Adrenal gland (tissue), 9 donors: ENCODE measurements at regions not wholly inside any gene's neighbourhood (a gene's known extent, or its start where the extent isn't known, plus 50 kb on each side); places are given as distances from the start of the nearest gene placed in this dataset.

ENCODE experiments used
- DNase-seq, 7 donors: peaks; one replicate each; pipeline ENCODE4 v3.0.0-alpha.2; 2019 to 2020
- H3K27ac ChIP-seq, 5 donors: fragments of 200-600 bp; sonication (generic) in 4 of 5; 1 replicate in 3 of 5; 2 replicates in 2 of 5; pipeline versions ENCODE4 v1.5.1 to v1.8.0; 2016 to 2020; ENCODE audit warnings: mild to moderate bottlenecking in 1 of 5
- H3K27me3 ChIP-seq: fragments of 200-600 bp; 2 replicates; pipeline ENCODE4 v1.8.0; 2021
- H3K36me3 ChIP-seq, 2 donors: fragments of 200-600 bp; replicated peaks in 1 of 2; 1 replicate in 1 of 2; 2 replicates in 1 of 2; pipeline versions ENCODE4 v1.5.1 to v1.8.0; 2018 to 2022
- H3K4me1 ChIP-seq, 2 donors: fragments of 200-600 bp; replicated peaks in 1 of 2; 1 replicate in 1 of 2; 2 replicates in 1 of 2; pipeline versions ENCODE4 v1.5.1 to v1.8.0; 2018 to 2021
- H3K4me3 ChIP-seq, 4 donors: fragments of 200-600 bp; sonication (generic) in 3 of 4; one replicate each; pipeline ENCODE4 v1.5.1; 2016 to 2018
- H3K9me3 ChIP-seq, 3 donors: fragments of 200-600 bp; sonication (generic) in 1 of 3; replicated peaks in 1 of 3; 1 replicate in 2 of 3; 2 replicates in 1 of 3; pipeline versions ENCODE4 v1.5.1 to v1.8.0; 2016 to 2021
- POLR2A ChIP-seq, 2 donors: fragments of 450-650 bp; IDR thresholded peaks; one replicate each; pipeline ENCODE4 v1.6.1; 2017; ENCODE audit warnings: antibody characterized with exemption in 2 of 2, mild to moderate bottlenecking in 2 of 2, moderate library complexity in 1 of 2
- WGBS, 4 donors: extraction: QIAGEN DNeasy Blood & Tissue Kit in 2 of 4; methylation state at CpG; one replicate each; pipeline versions ENCODE4 v1.1.5 to v1.1.7; 2013 to 2017; 5-methylcytosine and 5-hydroxymethylcytosine counted together
- intact Hi-C, 2 donors: fragments of 100-400 bp; cut with DNase I; formaldehyde crosslinking; loops; one replicate each; pipeline versions ENCODE4 v1.14.1 to v1.15.0; 2022 to 2023
- TF ChIP-seq, protein P1 (sequence below), 6 experiments: fragments of 450-650 bp in 4 of 6; fragments of 200-600 bp in 2 of 6; sonication (generic) in 1 of 6; IDR thresholded peaks; 1 replicate in 5 of 6; 2 replicates in 1 of 6; pipeline versions ENCODE4 v1.5.1 to v1.8.0; 2016 to 2021; ENCODE audit warnings: antibody characterized with exemption in 6 of 6, mild to moderate bottlenecking in 2 of 6, moderate library complexity in 1 of 6
- donor health status: healthy with polysubstance abuse.
- donor health status: Bipolar disorder and iron deficiency.
- donor health status: DM: yes; HTN: yes; CAD: no.
- donor health status: DM: no; HTN: no; CAD: no.
- donor health status: DM: no; HTN: no; CAD: no.

DNA sequence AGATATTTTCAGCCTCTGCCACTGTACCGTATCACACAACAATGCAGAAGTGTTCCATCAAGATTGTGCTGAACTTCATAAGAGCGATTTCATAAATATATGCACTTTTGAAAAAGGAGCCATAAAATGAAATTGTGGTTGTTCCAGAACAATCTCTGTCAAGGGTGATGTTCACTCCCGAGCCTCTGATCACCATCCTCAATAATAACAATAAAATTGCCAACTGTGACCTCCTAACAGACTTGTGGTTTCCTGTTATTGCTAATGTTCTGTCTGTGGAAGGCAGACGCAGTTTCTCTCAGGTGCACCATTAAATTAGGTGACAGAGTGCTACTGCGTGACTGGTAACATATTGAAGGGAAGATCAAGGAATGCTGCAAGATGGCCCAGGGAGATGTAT is 383.7 kb downstream of the SOCS6 start:
- no peaks in the 10 kb centered on the region for H3K27me3 ChIP-seq
- TF ChIP-seq, protein P1, sequence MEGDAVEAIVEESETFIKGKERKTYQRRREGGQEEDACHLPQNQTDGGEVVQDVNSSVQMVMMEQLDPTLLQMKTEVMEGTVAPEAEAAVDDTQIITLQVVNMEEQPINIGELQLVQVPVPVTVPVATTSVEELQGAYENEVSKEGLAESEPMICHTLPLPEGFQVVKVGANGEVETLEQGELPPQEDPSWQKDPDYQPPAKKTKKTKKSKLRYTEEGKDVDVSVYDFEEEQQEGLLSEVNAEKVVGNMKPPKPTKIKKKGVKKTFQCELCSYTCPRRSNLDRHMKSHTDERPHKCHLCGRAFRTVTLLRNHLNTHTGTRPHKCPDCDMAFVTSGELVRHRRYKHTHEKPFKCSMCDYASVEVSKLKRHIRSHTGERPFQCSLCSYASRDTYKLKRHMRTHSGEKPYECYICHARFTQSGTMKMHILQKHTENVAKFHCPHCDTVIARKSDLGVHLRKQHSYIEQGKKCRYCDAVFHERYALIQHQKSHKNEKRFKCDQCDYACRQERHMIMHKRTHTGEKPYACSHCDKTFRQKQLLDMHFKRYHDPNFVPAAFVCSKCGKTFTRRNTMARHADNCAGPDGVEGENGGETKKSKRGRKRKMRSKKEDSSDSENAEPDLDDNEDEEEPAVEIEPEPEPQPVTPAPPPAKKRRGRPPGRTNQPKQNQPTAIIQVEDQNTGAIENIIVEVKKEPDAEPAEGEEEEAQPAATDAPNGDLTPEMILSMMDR (IDR thresholded peaks at IDR 0.05): no peak
- H3K27ac ChIP-seq: no peak overlapping the region
- DNase-seq: no peak
- WGBS, 4 donors: 62 to 80% (median 68%) methylated on average over 5 of the region's 5 CpGs
- H3K4me3 ChIP-seq: no peak overlapping the region
- no peaks in the 10 kb centered on the region for H3K4me1 ChIP-seq
- intact Hi-C loops: no loop called here
- no peaks in the 10 kb centered on the region for H3K36me3 ChIP-seq
- no peaks in the 10 kb centered on the region for H3K9me3 ChIP-seq

DNA sequence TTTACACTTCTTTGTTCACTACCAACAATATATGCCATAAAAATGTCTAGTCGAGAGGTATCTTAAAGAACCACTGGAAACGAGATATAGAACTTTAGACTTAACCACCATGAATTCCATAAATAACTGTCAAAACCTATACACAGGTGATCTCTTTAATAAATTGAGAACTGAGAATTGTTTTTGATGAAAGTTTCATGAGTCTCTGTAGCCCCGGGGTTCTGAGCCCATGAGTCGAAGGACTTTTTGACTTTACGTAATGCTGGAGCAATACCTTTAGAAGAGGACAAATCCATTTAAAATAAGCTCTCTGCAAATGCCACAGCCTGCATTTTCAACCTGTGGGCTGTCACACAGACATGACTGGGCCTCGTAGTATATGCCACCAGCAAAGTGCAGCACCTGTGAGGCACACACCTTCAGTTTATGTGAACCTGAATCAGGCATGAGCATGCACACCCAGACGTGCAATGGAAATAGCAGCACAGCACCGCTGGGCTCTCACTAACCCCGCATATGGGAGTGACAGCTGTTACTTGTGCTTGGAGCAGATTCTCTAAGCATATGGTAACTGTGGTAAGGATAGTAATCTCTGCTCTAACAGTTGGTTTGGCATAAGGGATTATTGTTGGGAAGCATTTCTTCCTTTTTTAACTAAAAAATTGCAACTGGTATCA is 383.2 kb downstream of the SOCS6 start:
- 69 to 84% (median 73%) methylated on average over 9 of the region's 9 CpGs for WGBS, 4 donors
- H3K27me3 ChIP-seq: no peaks in the 10 kb centered on the region
- no peaks in the 10 kb centered on the region for H3K9me3 ChIP-seq
- no peak for DNase-seq
- H3K4me3 ChIP-seq: no peak overlapping the region
- intact Hi-C loops: no loop called here
- no peaks in the 10 kb centered on the region for H3K4me1 ChIP-seq
- H3K36me3 ChIP-seq: no peaks in the 10 kb centered on the region
- no peak overlapping the region for H3K27ac ChIP-seq
- TF ChIP-seq POLR2A (IDR thresholded peaks at IDR 0.05): no peak
- TF ChIP-seq, protein P1 (IDR thresholded peaks at IDR 0.05): no peak

DNA sequence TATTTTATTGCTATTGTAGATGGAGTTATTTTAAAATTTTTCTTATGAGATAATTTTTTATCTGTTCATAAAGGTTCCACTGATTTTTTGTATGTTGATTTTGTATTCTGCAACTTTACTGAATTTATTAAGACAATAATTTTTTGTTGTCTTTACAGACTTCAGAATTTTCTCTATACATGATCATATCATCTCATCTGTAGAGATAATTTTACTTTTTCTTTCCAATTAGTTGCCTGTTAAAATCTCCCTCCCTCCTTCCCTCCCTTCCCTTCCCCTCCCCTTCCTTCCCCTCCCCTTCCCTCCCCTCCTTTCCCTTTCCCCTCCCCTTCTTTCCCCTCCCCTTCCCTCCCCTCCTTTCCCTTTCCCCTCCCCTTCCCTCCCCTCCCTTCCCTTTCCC is 378.1 kb downstream of the SOCS6 start:
- Histone ChIP-seq H3K4me1 (no peaks in the 10 kb centered on the region), H3K4me3 (no peak overlapping the region), H3K9me3 (no peaks in the 10 kb centered on the region), H3K27ac (no peak overlapping the region), H3K36me3 (no peaks in the 10 kb centered on the region), H3K27me3 (no peaks in the 10 kb centered on the region)
- intact Hi-C loops: no loop called here
- TF ChIP-seq, protein P1 (IDR thresholded peaks at IDR 0.05): no peak
- no peak for TF ChIP-seq POLR2A (IDR thresholded peaks at IDR 0.05)
- no peak for DNase-seq

DNA sequence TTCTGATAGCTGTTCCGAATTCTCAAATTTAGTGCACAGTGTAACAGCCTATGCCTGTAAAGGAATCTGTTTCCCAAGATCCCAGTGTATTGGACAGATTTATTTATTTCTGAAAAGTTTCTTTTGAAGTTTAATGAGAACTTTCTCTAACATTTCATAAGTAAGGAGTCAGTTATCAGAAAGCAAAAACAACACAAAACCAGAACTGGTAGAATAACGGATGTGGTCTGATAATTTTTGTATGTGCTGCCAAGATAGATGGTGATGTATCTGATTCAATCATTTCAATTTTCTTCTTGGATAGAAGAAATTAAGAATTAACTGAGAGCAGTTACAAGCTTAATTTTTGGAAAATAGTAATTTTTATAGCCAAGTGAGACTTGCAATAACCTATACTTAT is 374.3 kb downstream of the SOCS6 start:
- intact Hi-C loops: no loop called here
- no peaks in the 10 kb centered on the region for H3K27me3 ChIP-seq
- 41 to 56% (median 48%) methylated on average over 2 of the region's 2 CpGs for WGBS, 4 donors
- H3K4me1 ChIP-seq: no peaks in the 10 kb centered on the region
- no peak for DNase-seq
- no peaks in the 10 kb centered on the region for H3K9me3 ChIP-seq
- no peak overlapping the region for H3K27ac ChIP-seq
- no peak overlapping the region for H3K4me3 ChIP-seq
- H3K36me3 ChIP-seq: no peaks in the 10 kb centered on the region
- TF ChIP-seq POLR2A (IDR thresholded peaks at IDR 0.05): no peak
- TF ChIP-seq, protein P1 (IDR thresholded peaks at IDR 0.05): no peak
